Peyer's patch (tissue), 4 donors: ENCODE measurements at regions not wholly inside any gene's neighbourhood (a gene's known extent, or its start where the extent isn't known, plus 50 kb on each side); places are given as distances from the start of the nearest gene placed in this dataset.

Source experiments
- POLR2A ChIP-seq, 2 donors: fragments of 450-650 bp; IDR thresholded peaks; one replicate each; pipeline ENCODE4 v1.5.1; 2017; ENCODE audit warnings: antibody characterized with exemption in 2 of 2, mild to moderate bottlenecking in 2 of 2, moderate library complexity in 2 of 2
- TF ChIP-seq, protein P1 (sequence below), 6 experiments: fragments of 450-650 bp in 4 of 6; fragments of 200-600 bp in 2 of 6; sonication (generic) in 1 of 6; IDR thresholded peaks; one replicate each; pipeline ENCODE4 v1.5.1; 2017 to 2019; ENCODE audit warnings: antibody characterized with exemption in 6 of 6, mild to moderate bottlenecking in 3 of 6, moderate library complexity in 1 of 6

DNA sequence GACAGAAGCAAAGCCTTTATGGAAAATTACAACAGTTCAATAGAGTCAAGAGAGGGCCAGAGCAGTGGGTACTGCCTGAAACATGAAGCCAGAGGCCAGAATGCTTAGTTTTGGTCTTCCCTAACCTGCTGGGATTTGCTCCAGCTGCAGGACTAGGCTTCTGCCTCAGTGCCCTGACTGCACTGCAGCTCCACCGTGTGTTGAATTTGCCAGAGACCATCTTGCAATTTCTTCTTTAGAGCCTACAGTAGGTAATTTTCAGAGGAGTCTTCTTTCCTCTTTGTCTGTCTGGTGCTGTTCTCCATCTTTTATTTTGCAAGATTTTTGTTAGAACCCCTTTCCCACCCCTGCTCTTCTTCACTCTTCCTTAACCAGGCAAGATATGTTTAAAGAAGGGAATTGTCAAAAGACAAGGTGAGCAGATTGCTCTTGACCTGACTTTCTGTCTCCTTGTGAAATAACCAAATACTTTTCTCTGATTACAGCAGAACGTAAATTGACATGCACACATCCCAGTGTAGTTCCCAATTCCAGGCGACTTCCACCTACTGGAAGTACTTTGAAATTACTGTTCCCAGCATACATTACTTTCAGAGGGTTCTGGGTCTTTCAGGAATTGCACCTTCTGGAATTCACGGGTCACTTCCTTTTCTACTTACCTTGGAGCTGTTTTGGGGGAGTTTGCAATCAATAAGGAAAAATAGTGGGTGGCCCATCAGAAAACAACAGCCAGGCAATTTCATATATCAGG is 161.2 kb downstream of the MINAR1 start:
- TF ChIP-seq, protein P1, sequence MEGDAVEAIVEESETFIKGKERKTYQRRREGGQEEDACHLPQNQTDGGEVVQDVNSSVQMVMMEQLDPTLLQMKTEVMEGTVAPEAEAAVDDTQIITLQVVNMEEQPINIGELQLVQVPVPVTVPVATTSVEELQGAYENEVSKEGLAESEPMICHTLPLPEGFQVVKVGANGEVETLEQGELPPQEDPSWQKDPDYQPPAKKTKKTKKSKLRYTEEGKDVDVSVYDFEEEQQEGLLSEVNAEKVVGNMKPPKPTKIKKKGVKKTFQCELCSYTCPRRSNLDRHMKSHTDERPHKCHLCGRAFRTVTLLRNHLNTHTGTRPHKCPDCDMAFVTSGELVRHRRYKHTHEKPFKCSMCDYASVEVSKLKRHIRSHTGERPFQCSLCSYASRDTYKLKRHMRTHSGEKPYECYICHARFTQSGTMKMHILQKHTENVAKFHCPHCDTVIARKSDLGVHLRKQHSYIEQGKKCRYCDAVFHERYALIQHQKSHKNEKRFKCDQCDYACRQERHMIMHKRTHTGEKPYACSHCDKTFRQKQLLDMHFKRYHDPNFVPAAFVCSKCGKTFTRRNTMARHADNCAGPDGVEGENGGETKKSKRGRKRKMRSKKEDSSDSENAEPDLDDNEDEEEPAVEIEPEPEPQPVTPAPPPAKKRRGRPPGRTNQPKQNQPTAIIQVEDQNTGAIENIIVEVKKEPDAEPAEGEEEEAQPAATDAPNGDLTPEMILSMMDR (IDR thresholded peaks at IDR 0.05), result no peak
- no peak for TF ChIP-seq POLR2A (IDR thresholded peaks at IDR 0.05)
